ENCODE measurements at regions not wholly inside any gene's neighbourhood (a gene's known extent, or its start where the extent isn't known, plus 50 kb on each side); places are given as distances from the start of the nearest gene placed in this dataset.

DNA sequence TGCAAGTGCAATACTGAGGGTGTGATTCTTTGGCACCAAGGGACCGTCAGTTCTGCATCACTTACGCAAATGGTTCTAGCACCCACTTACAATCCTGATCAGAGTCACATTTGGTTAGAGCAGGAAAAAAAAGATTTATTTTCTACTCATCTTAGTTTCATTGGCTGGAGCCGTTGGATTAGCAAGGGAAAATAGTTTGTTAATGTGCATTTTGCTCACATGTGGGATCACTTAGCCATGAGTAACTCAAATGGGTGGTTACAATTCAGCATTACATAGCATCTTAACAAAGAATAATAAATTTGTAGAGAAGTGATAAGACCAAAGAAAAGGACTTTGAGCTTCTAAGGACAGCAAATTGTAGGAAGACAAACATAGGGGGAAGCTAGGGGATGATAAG lies 216.9 kb downstream of the AUH start:
- no peaks in the 10 kb centered on the region for H3K9me3 ChIP-seq
- intact Hi-C loops (cut with DNase I), result no loop called here
- TF ChIP-seq EP300 (IDR thresholded peaks at IDR 0.05) (no peak), POLR2A (IDR thresholded peaks at IDR 0.05) (no peak)
- TF ChIP-seq, protein P1, sequence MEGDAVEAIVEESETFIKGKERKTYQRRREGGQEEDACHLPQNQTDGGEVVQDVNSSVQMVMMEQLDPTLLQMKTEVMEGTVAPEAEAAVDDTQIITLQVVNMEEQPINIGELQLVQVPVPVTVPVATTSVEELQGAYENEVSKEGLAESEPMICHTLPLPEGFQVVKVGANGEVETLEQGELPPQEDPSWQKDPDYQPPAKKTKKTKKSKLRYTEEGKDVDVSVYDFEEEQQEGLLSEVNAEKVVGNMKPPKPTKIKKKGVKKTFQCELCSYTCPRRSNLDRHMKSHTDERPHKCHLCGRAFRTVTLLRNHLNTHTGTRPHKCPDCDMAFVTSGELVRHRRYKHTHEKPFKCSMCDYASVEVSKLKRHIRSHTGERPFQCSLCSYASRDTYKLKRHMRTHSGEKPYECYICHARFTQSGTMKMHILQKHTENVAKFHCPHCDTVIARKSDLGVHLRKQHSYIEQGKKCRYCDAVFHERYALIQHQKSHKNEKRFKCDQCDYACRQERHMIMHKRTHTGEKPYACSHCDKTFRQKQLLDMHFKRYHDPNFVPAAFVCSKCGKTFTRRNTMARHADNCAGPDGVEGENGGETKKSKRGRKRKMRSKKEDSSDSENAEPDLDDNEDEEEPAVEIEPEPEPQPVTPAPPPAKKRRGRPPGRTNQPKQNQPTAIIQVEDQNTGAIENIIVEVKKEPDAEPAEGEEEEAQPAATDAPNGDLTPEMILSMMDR (IDR thresholded peaks at IDR 0.05), result no peak
- 90 to 95% (median 91%) methylated on average over 3 of the region's 3 CpGs for WGBS, 3 donors
- H3K36me3 ChIP-seq, result no peaks in the 10 kb centered on the region
- no peaks in the 10 kb centered on the region for H3K4me1 ChIP-seq (ENCODE audit: insufficient read depth)
- no peak for DNase-seq
- no peak overlapping the region for H3K4me3 ChIP-seq
- no peak overlapping the region for H3K27ac ChIP-seq
- H3K27me3 ChIP-seq, result no peaks in the 10 kb centered on the region

DNA sequence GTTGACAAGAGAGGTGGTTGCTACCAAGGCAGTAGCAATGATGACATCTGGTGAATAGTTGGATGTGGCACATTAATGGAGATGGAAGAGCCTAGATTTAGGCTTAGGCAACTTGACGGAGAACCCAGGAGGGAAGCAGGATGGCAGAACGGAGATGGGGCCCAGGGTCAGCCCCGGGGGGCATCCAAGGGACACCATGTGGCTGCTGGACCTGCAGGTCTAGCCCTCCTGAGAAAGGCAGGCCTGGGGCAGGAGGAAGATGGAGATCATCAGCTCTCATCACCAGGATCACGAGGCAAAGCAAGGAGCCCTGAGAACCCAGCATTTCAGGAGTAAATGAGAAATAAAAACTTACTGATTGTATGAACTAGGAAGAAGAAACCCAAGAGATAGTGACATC lies 216.2 kb downstream of the AUH start:
- Histone ChIP-seq H3K27ac (no peak overlapping the region), H3K27me3 (no peaks in the 10 kb centered on the region), H3K36me3 (no peaks in the 10 kb centered on the region), H3K4me3 (no peak overlapping the region), H3K4me1 (ENCODE audit: insufficient read depth) (no peaks in the 10 kb centered on the region), H3K9me3 (no peaks in the 10 kb centered on the region)
- DNase-seq, result no peak
- 92 to 94% (median 94%) methylated on average over 4 of the region's 4 CpGs for WGBS, 3 donors
- no peak for TF ChIP-seq EP300 (IDR thresholded peaks at IDR 0.05)
- no peak for TF ChIP-seq POLR2A (IDR thresholded peaks at IDR 0.05)
- TF ChIP-seq, protein P1 (IDR thresholded peaks at IDR 0.05), result no peak
- intact Hi-C loops (cut with DNase I), result no loop called here

DNA sequence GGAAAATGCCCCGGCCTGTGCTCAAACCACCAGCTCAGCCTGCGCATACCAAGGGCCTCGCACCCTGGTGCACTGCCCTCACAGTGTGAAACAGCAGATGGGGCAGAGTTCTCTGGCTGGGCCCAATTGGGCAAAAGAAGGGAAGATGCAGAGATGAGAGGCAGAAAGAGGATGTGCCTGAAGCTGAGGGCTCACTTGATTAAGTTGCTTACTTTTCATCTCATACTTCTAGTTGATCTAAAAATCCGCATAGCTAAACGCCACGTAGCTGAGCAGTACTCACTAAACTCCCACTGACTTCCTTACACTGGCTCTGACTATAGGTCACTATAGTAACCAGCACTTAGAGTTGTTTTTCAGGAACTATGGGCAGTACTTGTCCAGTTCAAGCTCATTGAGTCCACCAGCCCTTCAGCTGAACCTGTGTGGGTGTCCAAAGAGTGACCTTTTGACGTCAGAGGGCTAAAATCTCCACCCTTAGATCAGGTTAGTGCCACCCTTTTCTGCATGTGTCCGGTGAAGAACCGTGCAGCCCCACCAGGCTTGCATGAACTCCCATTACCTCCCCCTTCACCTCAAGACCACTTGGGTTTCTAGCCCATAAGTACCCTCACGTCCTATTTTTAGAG lies 215.2 kb downstream of the AUH start:
- no peaks in the 10 kb centered on the region for H3K9me3 ChIP-seq

DNA sequence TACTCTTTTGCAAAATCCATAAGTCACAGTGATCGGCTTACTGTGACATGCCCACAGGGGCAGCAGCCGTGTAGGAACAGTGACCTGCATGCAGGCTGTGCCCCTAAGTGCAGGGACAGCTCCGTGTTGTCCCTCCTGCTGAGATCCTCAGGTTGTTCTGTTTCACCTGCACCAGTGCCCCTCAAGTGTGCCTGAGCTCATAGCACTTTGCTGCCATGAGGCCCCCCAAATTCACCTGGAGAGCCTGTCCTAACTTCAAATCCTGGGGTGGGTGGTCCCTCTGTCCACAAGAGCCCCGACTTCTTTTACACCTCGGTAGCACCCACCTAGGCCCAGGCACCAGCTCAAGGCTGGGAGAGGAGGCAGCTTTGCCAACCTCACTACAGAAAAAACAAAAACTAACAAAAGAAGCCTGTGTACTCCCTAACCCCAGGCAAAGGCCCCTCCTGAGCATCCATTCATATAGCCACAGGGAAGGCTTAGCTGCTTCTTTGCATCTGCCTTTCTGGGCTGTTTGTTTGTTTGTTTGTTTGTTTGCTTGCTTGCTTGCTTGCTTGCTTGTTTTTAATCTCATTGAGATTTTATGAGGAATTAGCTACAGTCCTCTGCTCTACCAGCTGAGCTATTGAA lies 214.5 kb downstream of the AUH start:
- TF ChIP-seq POLR2A (IDR thresholded peaks at IDR 0.05) (no peak), EP300 (IDR thresholded peaks at IDR 0.05) (no peak)
- TF ChIP-seq, protein P1 (IDR thresholded peaks at IDR 0.05), result no peak

More for the DNA sequence above, 215.2 kb downstream of the AUH start:
- WGBS, 3 donors, result 85 to 88% (median 88%) methylated on average over 10 of the region's 10 CpGs
- no peak for DNase-seq
- no peak overlapping the region for H3K27ac ChIP-seq
- no peaks in the 10 kb centered on the region for H3K4me1 ChIP-seq (ENCODE audit: insufficient read depth)
- no peaks in the 10 kb centered on the region for H3K36me3 ChIP-seq
- TF ChIP-seq EP300 (IDR thresholded peaks at IDR 0.05) (no peak), POLR2A (IDR thresholded peaks at IDR 0.05) (no peak)
- TF ChIP-seq, protein P1 (IDR thresholded peaks at IDR 0.05), result no peak
- no peak overlapping the region for H3K4me3 ChIP-seq
- intact Hi-C loops (cut with DNase I), result no loop called here
- H3K27me3 ChIP-seq, result no peaks in the 10 kb centered on the region

More for the DNA sequence above, 214.5 kb downstream of the AUH start:
- no peak for DNase-seq
- WGBS, 3 donors, result 81 to 85% (median 85%) methylated on average over 5 of the region's 5 CpGs
- Histone ChIP-seq H3K4me1 (ENCODE audit: insufficient read depth) (no peaks in the 10 kb centered on the region), H3K27me3 (no peaks in the 10 kb centered on the region), H3K27ac (no peak overlapping the region), H3K36me3 (no peaks in the 10 kb centered on the region), H3K4me3 (no peak overlapping the region), H3K9me3 (no peaks in the 10 kb centered on the region)
- intact Hi-C loops (cut with DNase I), result no loop called here

All from ovary (tissue), 7 donors.